Transverse colon (tissue), 3 donors: ENCODE measurements at regions not wholly inside any gene's neighbourhood (a gene's known extent, or its start where the extent isn't known, plus 50 kb on each side); places are given as distances from the start of the nearest gene placed in this dataset.

Experiments
- CTCF ChIP-seq, 5 experiments: fragments of 200-600 bp in 3 of 5; fragments of 450-650 bp in 2 of 5; sonication (generic) in 3 of 5; IDR thresholded peaks; 1 replicate in 2 of 5; 2 replicates in 3 of 5; pipeline ENCODE4 v1.5.1; 2016 to 2017; ENCODE audit warnings: antibody characterized with exemption in 5 of 5, inconsistent platforms in 3 of 5, mild to moderate bottlenecking in 2 of 5, moderate library complexity in 1 of 5
- EP300 ChIP-seq: sonication (generic); formaldehyde crosslinking; IDR thresholded peaks from one replicate; pipeline ENCODE4 v1.6.1; 2017; ENCODE audit warnings: antibody characterized with exemption, low read depth
- POLR2A ChIP-seq: fragments of 450-650 bp; IDR thresholded peaks from one replicate; pipeline ENCODE4 v1.6.1; 2016; ENCODE audit warnings: antibody characterized with exemption, mild to moderate bottlenecking, moderate library complexity

GRCh38 chr3:5272387-5272786 is 84.9 kb downstream of the EDEM1 start:
- no peak for TF ChIP-seq CTCF (IDR thresholded peaks at IDR 0.05)
- no peak for TF ChIP-seq POLR2A
- TF ChIP-seq EP300: no peak
